ENCODE measurements at regions not wholly inside any gene's neighbourhood (a gene's known extent, or its start where the extent isn't known, plus 50 kb on each side); places are given as distances from the start of the nearest gene placed in this dataset.
A peak's percentile ranks its signal among the peaks of the same experiment; 100 is the strongest.

DNA sequence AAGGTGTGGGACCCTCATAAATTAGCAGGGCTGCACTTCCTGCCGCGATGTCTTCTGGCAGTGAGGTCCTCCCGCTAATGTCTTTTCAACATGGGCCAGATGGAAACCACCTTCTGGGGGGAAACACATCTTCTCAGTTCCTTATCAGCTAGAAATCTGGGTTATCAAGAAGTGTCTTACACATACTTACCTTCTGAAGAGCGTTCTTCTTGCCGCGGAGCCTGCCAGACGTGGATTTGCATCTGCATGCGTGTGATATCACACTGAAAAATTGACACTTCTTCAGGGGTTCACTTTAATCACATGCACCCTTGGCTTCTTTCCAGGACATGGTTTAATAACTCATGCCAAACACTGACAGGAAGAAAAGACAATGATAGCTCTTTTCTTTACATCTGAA, 163.5 kb upstream of the SOX11 start:
- no peak for DNase-seq

GRCh38 chr2:5530011-5530696, 162.0 kb upstream of the SOX11 start:
- DNase-seq: no peak

DNA sequence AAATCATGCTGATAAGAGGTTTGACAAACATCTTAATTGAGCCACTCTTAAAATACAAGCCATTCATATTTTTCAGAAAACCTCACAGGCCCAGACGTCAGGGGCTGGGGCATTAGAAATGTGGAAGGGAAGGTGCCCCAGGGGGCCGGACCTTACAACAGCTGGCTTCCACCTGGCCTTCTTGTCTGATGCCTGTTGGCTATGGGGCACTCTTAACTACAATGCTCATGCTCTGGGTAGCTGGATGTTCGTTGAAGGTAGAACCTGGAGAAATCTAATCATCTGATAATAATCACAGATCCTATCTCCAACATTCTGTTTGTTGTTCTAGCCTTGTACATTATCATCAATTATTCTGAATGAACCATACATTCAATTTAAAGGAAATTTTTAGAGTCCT, 156.9 kb upstream of the SOX11 start:
- no peak for DNase-seq

GRCh38 chr2:5537180-5537688, 154.9 kb upstream of the SOX11 start:
- DNase-seq: peak; percentile 89 to 93

GRCh38 chr2:5538313-5538712, 153.9 kb upstream of the SOX11 start:
- peak in 1 of 2 experiments; percentile 13 for DNase-seq

- DNase-seq: peak; percentile 7 to 45
Measured at GRCh38 chr2:5538772-5539171, 153.4 kb upstream of the SOX11 start.

DNA sequence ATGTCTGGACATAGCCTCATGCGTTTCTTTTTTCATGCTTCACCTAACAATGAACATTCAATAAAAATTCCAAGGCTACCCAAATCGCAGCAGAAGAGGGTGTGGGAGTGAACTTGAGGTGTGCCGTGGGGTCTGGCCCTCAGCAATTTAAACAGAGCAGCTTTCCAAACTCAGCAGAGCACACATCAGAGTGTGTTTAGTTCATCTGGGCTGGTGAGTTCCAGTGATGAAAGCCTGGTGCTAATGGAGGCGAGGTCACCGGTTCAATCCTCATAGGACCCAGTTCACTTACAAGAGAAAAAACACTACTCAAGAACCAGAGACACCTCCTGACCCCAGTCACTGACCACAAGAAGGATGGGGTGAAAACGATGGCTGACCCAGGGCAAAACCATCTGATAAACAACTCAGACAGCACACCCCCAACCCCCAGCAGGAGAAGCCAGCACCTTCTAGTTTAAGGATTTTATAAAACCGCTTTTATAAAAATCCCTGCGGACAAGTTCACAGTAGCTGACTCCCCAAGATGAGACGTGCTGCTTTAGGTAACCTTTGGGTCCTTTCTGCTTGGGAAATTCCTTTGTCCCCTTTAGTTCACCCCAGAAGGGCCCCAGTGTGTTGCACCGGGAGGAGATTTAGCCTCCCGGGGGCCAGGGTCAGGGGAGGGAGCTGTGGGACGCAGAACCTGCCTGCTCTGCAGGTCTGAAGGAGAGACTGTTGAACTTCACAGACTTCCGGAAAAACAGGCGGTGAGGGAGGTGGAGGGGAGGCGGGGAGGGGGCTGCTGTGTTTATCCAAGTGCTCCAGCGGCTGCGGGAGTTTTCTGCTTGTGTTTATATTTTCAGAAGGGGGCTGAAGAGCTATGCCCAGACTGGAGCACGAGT, 152.7 kb upstream of the SOX11 start:
- no peak for DNase-seq

GRCh38 chr2:5540856-5541255, 151.3 kb upstream of the SOX11 start:
- no peak for DNase-seq

DNA sequence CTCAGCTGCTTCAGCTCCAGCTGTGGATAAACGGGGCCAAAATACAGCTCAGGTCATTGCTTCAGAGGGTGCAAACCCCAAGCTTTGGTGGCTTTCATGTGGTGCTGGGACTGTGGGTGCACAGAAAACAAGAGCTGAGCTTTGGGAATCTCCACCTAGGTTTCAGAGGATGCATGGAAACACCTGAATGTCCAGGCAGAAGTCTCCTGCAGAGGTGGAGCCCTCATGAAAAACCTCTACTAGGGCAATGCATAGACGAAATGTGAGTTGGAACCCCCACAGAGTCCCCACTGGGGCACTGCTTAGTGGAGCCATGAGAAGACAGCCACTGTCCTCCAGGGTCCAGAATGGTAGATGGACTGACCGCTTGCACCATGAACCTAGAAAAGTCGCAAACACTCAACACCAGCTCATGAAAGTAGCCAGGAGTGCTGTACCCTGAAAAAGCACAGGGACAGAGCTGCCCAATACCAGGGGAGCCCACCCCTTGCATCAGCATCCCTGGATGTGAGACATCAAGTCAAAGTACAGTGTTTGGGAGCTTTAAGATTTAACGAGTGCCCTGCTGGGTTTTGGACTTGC, 147.9 kb upstream of the SOX11 start:
- DNase-seq: no peak

DNA sequence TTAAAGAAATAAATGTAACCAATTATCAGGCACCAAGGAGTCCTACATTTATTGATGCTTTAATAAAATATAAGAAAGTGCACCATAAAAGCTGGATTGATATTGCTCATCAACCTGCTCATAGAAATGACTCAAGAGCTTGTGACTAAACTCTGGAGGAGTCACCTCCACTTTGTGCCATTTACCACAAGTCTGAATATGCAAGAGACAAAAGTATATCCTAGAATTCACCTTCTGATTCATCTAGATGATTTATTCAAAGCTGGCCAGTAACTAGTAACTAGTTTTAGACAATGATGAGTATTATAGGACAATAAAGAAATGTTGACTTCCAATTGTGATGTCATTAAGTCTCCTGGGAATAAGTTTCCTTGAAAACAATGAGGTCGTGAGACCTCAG, 146.0 kb upstream of the SOX11 start:
- DNase-seq: no peak

- DNase-seq: peak; percentile 38 to 68
Measured at GRCh38 chr2:5548991-5549715, 143.0 kb upstream of the SOX11 start.

DNA sequence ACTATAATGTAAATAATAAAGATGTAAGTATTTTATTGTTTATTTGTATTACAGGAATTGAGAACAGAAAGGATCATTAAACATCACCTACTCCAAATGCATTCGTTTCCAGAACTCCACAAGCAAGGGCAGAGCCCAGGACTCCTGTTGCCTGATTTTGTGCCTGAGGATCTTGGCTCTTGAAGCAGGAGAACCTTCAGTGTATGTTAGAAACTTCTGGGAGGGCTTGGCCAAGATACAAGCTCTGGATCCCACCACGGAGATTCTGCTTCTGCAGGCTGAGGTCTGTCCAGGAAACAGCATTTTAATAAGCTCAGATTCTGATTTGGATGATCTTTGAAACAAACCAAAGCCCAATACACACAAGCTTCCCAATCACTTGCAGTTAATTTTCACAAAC, 142.4 kb upstream of the SOX11 start:
- DNase-seq: no peak

- no peak for DNase-seq
Measured at GRCh38 chr2:5555636-5556035, 136.5 kb upstream of the SOX11 start.

GRCh38 chr2:5561006-5561405, 131.2 kb upstream of the SOX11 start:
- no peak for DNase-seq

- DNase-seq: peak; percentile 74 to 88
Measured at GRCh38 chr2:5562426-5562825, 129.8 kb upstream of the SOX11 start.

DNA sequence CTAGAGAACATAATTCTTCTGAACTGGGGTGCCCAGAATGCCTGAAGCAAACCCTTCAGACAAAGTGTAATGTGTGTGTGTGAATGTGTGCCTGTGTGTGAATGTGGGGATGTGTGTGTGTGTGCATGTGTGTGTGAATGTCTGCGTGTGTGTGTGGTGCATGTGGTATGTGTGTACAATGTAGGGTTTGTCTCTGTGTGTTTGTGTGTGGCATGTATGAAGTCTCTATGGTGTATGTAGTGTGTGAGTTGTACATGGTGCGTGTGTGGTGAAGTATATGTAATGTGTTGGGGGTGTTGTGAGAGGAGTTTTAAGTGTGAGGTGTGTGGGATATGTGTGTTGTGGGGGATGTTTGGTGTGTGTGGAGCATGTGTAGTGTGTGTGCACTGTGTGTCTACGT, 129.3 kb upstream of the SOX11 start:
- no peak for DNase-seq

- DNase-seq: no peak
Measured at GRCh38 chr2:5563411-5563810, 128.8 kb upstream of the SOX11 start.

DNA sequence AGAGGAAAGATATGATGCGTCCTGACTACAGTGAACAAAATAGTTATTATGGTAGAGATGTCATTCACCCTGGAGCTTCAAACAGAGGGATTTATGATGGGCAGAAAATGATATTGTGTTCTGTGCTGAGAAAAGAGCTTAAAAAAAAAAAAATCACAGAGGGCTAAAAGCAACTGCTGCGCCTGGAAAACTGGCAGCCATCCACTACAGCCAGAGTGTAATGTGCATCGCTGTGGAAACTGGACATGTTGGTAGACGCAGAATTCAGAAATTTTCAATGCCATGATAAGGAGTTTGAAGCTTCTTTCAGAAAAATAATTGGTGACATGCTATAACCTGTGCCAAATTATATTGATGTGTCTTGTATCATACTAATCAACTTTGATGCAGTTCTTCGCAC, 122.9 kb upstream of the SOX11 start:
- no peak for DNase-seq

- no peak for DNase-seq
Measured at GRCh38 chr2:5576015-5576414, 116.2 kb upstream of the SOX11 start.

DNA sequence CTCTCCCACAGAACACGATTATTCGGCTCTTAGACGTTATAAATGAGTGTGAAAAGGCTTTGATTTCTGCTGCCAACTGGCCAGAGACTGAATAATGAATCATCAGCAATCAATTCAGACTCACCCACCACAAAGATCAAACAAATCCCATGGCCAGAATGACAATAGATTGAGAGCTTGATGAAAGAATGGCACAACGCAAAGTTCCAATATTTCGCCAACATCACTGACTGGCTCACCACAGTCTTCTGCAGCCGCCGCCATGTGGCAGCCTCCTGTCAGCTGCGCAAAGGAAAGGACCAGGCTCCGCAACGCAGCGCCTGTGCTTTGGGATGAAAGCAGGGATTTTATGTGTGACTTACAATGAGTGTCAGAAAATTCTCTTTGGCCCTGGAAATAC, 104.4 kb upstream of the SOX11 start:
- no peak for DNase-seq

DNA sequence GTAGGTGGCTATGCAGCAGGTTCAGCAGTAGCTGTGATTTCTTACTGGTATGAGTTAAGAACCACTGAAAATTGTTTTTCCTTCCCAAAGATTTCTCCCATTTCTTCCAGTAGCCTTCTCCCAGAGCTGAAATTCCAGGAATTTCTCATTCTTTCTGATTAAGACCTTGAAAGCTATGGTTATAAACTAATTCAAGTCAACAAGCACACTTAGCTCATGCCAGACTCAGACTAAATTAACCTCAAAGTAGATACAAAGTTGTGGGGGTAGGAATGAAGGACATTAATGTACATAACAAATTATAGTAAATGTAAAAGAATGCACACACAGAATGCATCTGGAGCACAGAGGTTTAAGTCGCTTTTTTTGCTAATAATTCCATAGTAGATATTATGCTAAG, 103.6 kb upstream of the SOX11 start:
- no peak for DNase-seq

GRCh38 chr2:5589183-5589582, 103.0 kb upstream of the SOX11 start:
- no peak for DNase-seq

DNA sequence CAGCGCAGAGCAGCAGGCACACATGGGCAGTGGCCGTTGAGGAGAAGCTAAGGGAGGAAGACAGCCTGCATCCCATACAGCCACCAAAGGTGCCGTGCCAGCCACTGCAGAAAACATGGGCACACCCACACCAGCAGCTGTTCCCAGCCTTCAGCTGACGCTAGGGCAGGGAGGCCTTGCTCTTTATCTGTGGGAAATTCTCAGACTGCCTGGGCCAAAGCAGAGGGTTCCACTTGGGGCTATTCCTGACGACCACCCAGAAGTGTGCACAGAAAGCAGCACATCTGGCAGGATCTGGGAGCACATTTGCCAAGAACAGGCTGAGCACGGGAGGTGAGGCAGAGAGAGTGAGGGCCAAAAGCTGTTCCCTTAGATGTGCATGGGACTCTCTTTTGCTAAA, 101.3 kb upstream of the SOX11 start:
- DNase-seq: no peak

Data from NCI-H526 (cell line).